AG09319 (cell line): ENCODE measurements at regions not wholly inside any gene's neighbourhood (a gene's known extent, or its start where the extent isn't known, plus 50 kb on each side); places are given as distances from the start of the nearest gene placed in this dataset.

Source experiments
- DNase-seq: peaks from one replicate; pipeline ENCODE4 v3.0.0-alpha.2; 2010; ENCODE audit warnings: low read depth; ENCODE audit errors: extremely low read depth
- CTCF ChIP-seq: IDR thresholded peaks from 2 replicates; pipeline ENCODE4 v1.5.1; 2011; ENCODE audit warnings: low read depth, mild to moderate bottlenecking, inconsistent platforms, low read length, moderate library complexity

- no peak for DNase-seq
- no peak for TF ChIP-seq CTCF
Observed at GRCh38 chr4:188484256-188484655, 345.0 kb downstream of the TRIML1 start.

- no peak for DNase-seq
- TF ChIP-seq CTCF, result no peak
Observed at GRCh38 chr4:188485906-188486305, 346.7 kb downstream of the TRIML1 start.

- DNase-seq, result no peak
- no peak for TF ChIP-seq CTCF
Observed at GRCh38 chr4:188492886-188493285, 353.6 kb downstream of the TRIML1 start.

- TF ChIP-seq CTCF, result no peak
- DNase-seq, result no peak
Observed at GRCh38 chr4:188495169-188495568, 355.9 kb downstream of the TRIML1 start.

GRCh38 chr4:188511431-188511830, 372.2 kb downstream of the TRIML1 start:
- no peak for DNase-seq
- TF ChIP-seq CTCF, result no peak

GRCh38 chr4:188532751-188533150, 393.5 kb downstream of the TRIML1 start:
- DNase-seq, result no peak
- no peak for TF ChIP-seq CTCF

- no peak for TF ChIP-seq CTCF
- DNase-seq, result no peak
Observed at GRCh38 chr4:188534297-188534696, 395.1 kb downstream of the TRIML1 start.
